GM12891 (cell line): ENCODE measurements at regions not wholly inside any gene's neighbourhood (a gene's known extent, or its start where the extent isn't known, plus 50 kb on each side); places are given as distances from the start of the nearest gene placed in this dataset.

Experiments used
- POLR2A ChIP-seq: IDR thresholded peaks from 2 replicates; pipeline ENCODE4 v1.6.1; 2011; ENCODE audit warnings: low read depth, low read length, control low read depth
- POLR2AphosphoS5 ChIP-seq: IDR thresholded peaks from 2 replicates; pipeline ENCODE4 v1.6.1; 2011; ENCODE audit warnings: low read depth, low read length, control low read depth

GRCh38 chr9:90523958-90524357 lies 118.7 kb downstream of the DIRAS2 start:
- no peak for TF ChIP-seq POLR2AphosphoS5
- TF ChIP-seq POLR2A, result no peak
